Activated CD4-positive, alpha-beta T cell treated with anti-CD3 and anti-CD28 coated beads, Interleukin-2, amount 10 ng/mL, durations not matched to agents 7 days and 5 days (primary cell): ENCODE measurements at regions not wholly inside any gene's neighbourhood (a gene's known extent, or its start where the extent isn't known, plus 50 kb on each side); places are given as distances from the start of the nearest gene placed in this dataset.

Experiments
- CTCF ChIA-PET: fragments of 350-600 bp; sonication (Branson Sonifier 250); formaldehyde crosslinking; loops from one replicate; lab custom pipeline; 2021; ENCODE audit warnings: antibody characterized with exemption; lab: Charles Lee
- POLR2A ChIA-PET: fragments of 350-600 bp; sonication (Branson Sonifier 250); formaldehyde crosslinking; loops from one replicate; lab custom pipeline; 2021; ENCODE audit warnings: antibody characterized with exemption; lab: Charles Lee
- DNase-seq: peaks from one replicate; pipeline ENCODE4 v3.0.0-alpha.2; 2020
- H3K27ac Mint-ChIP-seq: one replicate; pipeline ENCODE4 v1.8.0; 2021; ENCODE audit warnings: mild to moderate bottlenecking, moderate library complexity, mixed read lengths
- H3K27me3 Mint-ChIP-seq: one replicate; pipeline ENCODE4 v1.8.0; 2021; ENCODE audit warnings: mixed read lengths
- H3K36me3 Mint-ChIP-seq: one replicate; pipeline ENCODE4 v1.8.0; 2021; ENCODE audit warnings: low read depth, mixed read lengths
- H3K4me1 Mint-ChIP-seq: one replicate; pipeline ENCODE4 v1.8.0; 2021; ENCODE audit warnings: mixed read lengths
- H3K4me3 Mint-ChIP-seq: one replicate; pipeline ENCODE4 v1.8.0; 2021; ENCODE audit warnings: mild to moderate bottlenecking, moderate library complexity, mixed read lengths
- H3K9me3 Mint-ChIP-seq: one replicate; pipeline ENCODE4 v1.8.0; 2021; ENCODE audit warnings: mixed read lengths

GRCh38 chr3:35187908-35188307 is 451.4 kb upstream of the ARPP21 start:
- CTCF ChIA-PET, result no interaction called here
- Mint-ChIP-seq H3K4me1 (no peaks in the 10 kb centered on the region), H3K27ac (no peak overlapping the region), H3K27me3 (no peaks in the 10 kb centered on the region), H3K9me3 (peaks cover 4% of the 10 kb centered on the region), H3K4me3 (no peak overlapping the region), H3K36me3 (no peaks in the 10 kb centered on the region)
- DNase-seq, result no peak
- POLR2A ChIA-PET, result no interaction called here

- Mint-ChIP-seq H3K27me3 (no peaks in the 10 kb centered on the region), H3K4me1 (no peaks in the 10 kb centered on the region), H3K9me3 (no peaks in the 10 kb centered on the region), H3K4me3 (no peak overlapping the region), H3K36me3 (no peaks in the 10 kb centered on the region), H3K27ac (no peak overlapping the region)
- POLR2A ChIA-PET, result no interaction called here
- DNase-seq, result no peak
- CTCF ChIA-PET, result no interaction called here
These were observed 444.7 kb upstream of the ARPP21 start for GRCh38 chr3:35194666-35195065.

- H3K27me3 Mint-ChIP-seq, result no peaks in the 10 kb centered on the region
- no peaks in the 10 kb centered on the region for H3K9me3 Mint-ChIP-seq
- H3K36me3 Mint-ChIP-seq, result no peaks in the 10 kb centered on the region
- no peak overlapping the region for H3K27ac Mint-ChIP-seq
- H3K4me3 Mint-ChIP-seq, result no peak overlapping the region
- POLR2A ChIA-PET, result no interaction called here
- CTCF ChIA-PET, result no interaction called here
- H3K4me1 Mint-ChIP-seq, result no peaks in the 10 kb centered on the region
- DNase-seq, result no peak
These were observed 440.5 kb upstream of the ARPP21 start for GRCh38 chr3:35198857-35199256.

- Mint-ChIP-seq H3K27me3 (no peaks in the 10 kb centered on the region), H3K4me1 (no peaks in the 10 kb centered on the region)
These were observed 439.3 kb upstream of the ARPP21 start for GRCh38 chr3:35200056-35200455.

GRCh38 chr3:35201211-35201610 is 438.1 kb upstream of the ARPP21 start:
- CTCF ChIA-PET, result no interaction called here
- POLR2A ChIA-PET, result no interaction called here
- Mint-ChIP-seq H3K27ac (no peak overlapping the region), H3K27me3 (no peaks in the 10 kb centered on the region), H3K4me3 (no peak overlapping the region), H3K9me3 (no peaks in the 10 kb centered on the region), H3K4me1 (no peaks in the 10 kb centered on the region), H3K36me3 (no peaks in the 10 kb centered on the region)
- no peak for DNase-seq

More at GRCh38 chr3:35200056-35200455, 439.3 kb upstream of the ARPP21 start:
- CTCF ChIA-PET, result no interaction called here
- Mint-ChIP-seq H3K36me3 (no peaks in the 10 kb centered on the region), H3K27ac (no peak overlapping the region), H3K4me3 (no peak overlapping the region), H3K9me3 (no peaks in the 10 kb centered on the region)
- POLR2A ChIA-PET, result no interaction called here
- DNase-seq, result no peak

- DNase-seq, result no peak
- H3K4me3 Mint-ChIP-seq, result no peak overlapping the region
- H3K27ac Mint-ChIP-seq, result no peak overlapping the region
- ChIA-PET POLR2A (no interaction called here), CTCF (no interaction called here)
- H3K9me3 Mint-ChIP-seq, result no peaks in the 10 kb centered on the region
- no peaks in the 10 kb centered on the region for H3K27me3 Mint-ChIP-seq
- no peaks in the 10 kb centered on the region for H3K4me1 Mint-ChIP-seq
- no peaks in the 10 kb centered on the region for H3K36me3 Mint-ChIP-seq
These were observed 423.5 kb upstream of the ARPP21 start for GRCh38 chr3:35215525-35216500.

GRCh38 chr3:35216501-35217266 is 422.6 kb upstream of the ARPP21 start:
- Mint-ChIP-seq H3K9me3 (no peaks in the 10 kb centered on the region), H3K27ac (no peak overlapping the region)

GRCh38 chr3:35223632-35224394 is 415.5 kb upstream of the ARPP21 start:
- Mint-ChIP-seq H3K4me1 (no peaks in the 10 kb centered on the region), H3K4me3 (no peak overlapping the region), H3K27me3 (no peaks in the 10 kb centered on the region), H3K9me3 (peaks cover 4% of the 10 kb centered on the region), H3K27ac (no peak overlapping the region), H3K36me3 (no peaks in the 10 kb centered on the region)
- POLR2A ChIA-PET, result interaction anchor here (0.7 kb wide), 1 partner anchor 525 kb away, joined by 3 read pairs; no protein-coding TSS in a partner anchor
- CTCF ChIA-PET, result no interaction called here
- no peak for DNase-seq

More at GRCh38 chr3:35216501-35217266, 422.6 kb upstream of the ARPP21 start:
- ChIA-PET CTCF (no interaction called here), POLR2A (no interaction called here)
- H3K27me3 Mint-ChIP-seq, result no peaks in the 10 kb centered on the region
- no peaks in the 10 kb centered on the region for H3K4me1 Mint-ChIP-seq
- no peak overlapping the region for H3K4me3 Mint-ChIP-seq
- no peaks in the 10 kb centered on the region for H3K36me3 Mint-ChIP-seq
- no peak for DNase-seq

- H3K4me3 Mint-ChIP-seq, result no peak overlapping the region
- POLR2A ChIA-PET, result no interaction called here
- H3K9me3 Mint-ChIP-seq, result peaks cover 4% of the 10 kb centered on the region
- CTCF ChIA-PET, result no interaction called here
- H3K27ac Mint-ChIP-seq, result no peak overlapping the region
- H3K36me3 Mint-ChIP-seq, result no peaks in the 10 kb centered on the region
- DNase-seq, result no peak
- H3K4me1 Mint-ChIP-seq, result no peaks in the 10 kb centered on the region
- H3K27me3 Mint-ChIP-seq, result no peaks in the 10 kb centered on the region
These were observed 414.6 kb upstream of the ARPP21 start for GRCh38 chr3:35224565-35225295.

- no peaks in the 10 kb centered on the region for H3K36me3 Mint-ChIP-seq
- CTCF ChIA-PET, result no interaction called here
- no peak for DNase-seq
- no peaks in the 10 kb centered on the region for H3K27me3 Mint-ChIP-seq
- H3K9me3 Mint-ChIP-seq, result no peaks in the 10 kb centered on the region
- POLR2A ChIA-PET, result no interaction called here
- H3K27ac Mint-ChIP-seq, result no peak overlapping the region
- H3K4me3 Mint-ChIP-seq, result no peak overlapping the region
- no peaks in the 10 kb centered on the region for H3K4me1 Mint-ChIP-seq
These were observed 398.1 kb upstream of the ARPP21 start for GRCh38 chr3:35241236-35241635.

GRCh38 chr3:35254917-35255316 is 384.4 kb upstream of the ARPP21 start:
- Mint-ChIP-seq H3K27me3 (no peaks in the 10 kb centered on the region), H3K27ac (no peak overlapping the region), H3K4me1 (no peaks in the 10 kb centered on the region), H3K9me3 (peaks cover 9% of the 10 kb centered on the region), H3K36me3 (no peaks in the 10 kb centered on the region), H3K4me3 (no peak overlapping the region)
- DNase-seq, result no peak
- ChIA-PET POLR2A (no interaction called here), CTCF (no interaction called here)

- no peak for DNase-seq
- ChIA-PET CTCF (no interaction called here), POLR2A (no interaction called here)
- Mint-ChIP-seq H3K36me3 (no peaks in the 10 kb centered on the region), H3K27me3 (no peaks in the 10 kb centered on the region), H3K9me3 (peaks cover 11% of the 10 kb centered on the region), H3K4me3 (no peak overlapping the region), H3K4me1 (no peaks in the 10 kb centered on the region), H3K27ac (no peak overlapping the region)
These were observed 381.7 kb upstream of the ARPP21 start for GRCh38 chr3:35257641-35258040.
